Lower leg skin (tissue), 3 donors: ENCODE measurements at regions not wholly inside any gene's neighbourhood (a gene's known extent, or its start where the extent isn't known, plus 50 kb on each side); places are given as distances from the start of the nearest gene placed in this dataset.

Experiments used
- POLR2A ChIP-seq, 2 donors: fragments of 450-650 bp; IDR thresholded peaks; one replicate each; pipeline ENCODE4 v1.6.1; 2016 to 2017; ENCODE audit warnings: antibody characterized with exemption in 2 of 2, mild to moderate bottlenecking in 1 of 2, moderate library complexity in 1 of 2
- TF ChIP-seq, protein P1 (sequence below), 3 donors: fragments of 450-650 bp; IDR thresholded peaks; one replicate each; pipeline ENCODE4 v1.5.1; 2016; ENCODE audit warnings: antibody characterized with exemption in 3 of 3, mild to moderate bottlenecking in 3 of 3, moderate library complexity in 2 of 3

DNA sequence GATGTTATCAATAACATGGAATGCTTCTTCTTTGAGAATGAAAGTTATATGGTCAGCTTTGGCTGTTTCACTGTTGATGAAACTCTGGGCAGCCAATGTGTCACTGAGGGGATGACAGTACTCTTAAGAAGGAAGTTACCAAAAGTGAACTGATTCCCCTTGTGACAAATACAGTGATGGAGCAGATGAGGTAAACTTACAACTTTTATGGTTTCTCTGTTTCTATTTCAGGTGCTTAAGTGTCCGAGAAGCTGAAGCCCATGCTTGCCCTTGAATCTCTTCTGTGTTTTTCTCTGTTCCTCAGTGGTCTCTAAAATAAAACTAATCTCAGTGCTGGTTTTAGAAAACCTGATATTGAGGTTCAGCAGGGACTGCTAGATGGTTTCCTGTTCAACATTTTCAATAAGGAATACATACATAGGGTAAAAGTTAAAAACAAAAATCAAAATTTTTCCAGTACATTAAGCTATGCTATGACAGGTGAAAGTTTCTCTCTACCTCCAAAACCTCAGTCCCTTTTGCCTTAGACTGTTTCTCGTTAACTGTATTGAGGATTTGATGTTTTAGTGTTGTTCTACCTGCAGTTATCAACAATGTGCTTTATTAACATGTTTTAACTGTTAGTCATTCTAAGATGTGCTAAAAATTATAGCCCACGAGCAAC, 454.4 kb upstream of the ADGRL4 start:
- TF ChIP-seq, protein P1, sequence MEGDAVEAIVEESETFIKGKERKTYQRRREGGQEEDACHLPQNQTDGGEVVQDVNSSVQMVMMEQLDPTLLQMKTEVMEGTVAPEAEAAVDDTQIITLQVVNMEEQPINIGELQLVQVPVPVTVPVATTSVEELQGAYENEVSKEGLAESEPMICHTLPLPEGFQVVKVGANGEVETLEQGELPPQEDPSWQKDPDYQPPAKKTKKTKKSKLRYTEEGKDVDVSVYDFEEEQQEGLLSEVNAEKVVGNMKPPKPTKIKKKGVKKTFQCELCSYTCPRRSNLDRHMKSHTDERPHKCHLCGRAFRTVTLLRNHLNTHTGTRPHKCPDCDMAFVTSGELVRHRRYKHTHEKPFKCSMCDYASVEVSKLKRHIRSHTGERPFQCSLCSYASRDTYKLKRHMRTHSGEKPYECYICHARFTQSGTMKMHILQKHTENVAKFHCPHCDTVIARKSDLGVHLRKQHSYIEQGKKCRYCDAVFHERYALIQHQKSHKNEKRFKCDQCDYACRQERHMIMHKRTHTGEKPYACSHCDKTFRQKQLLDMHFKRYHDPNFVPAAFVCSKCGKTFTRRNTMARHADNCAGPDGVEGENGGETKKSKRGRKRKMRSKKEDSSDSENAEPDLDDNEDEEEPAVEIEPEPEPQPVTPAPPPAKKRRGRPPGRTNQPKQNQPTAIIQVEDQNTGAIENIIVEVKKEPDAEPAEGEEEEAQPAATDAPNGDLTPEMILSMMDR (IDR thresholded peaks at IDR 0.05), result no peak
- TF ChIP-seq POLR2A (IDR thresholded peaks at IDR 0.05), result no peak
